Body of pancreas (tissue), 4 donors: ENCODE measurements at regions not wholly inside any gene's neighbourhood (a gene's known extent, or its start where the extent isn't known, plus 50 kb on each side); places are given as distances from the start of the nearest gene placed in this dataset.
A peak's percentile ranks its signal among the peaks of the same experiment; 100 is the strongest.
"Not testable (repeated sequence)": the region's sequence is repeated elsewhere in the genome, so short reads cannot be mapped to it uniquely, and the experiment has no call there.

ENCODE experiments used
- ATAC-seq: fragments of 150-250 bp; one replicate; pipeline ENCODE4 v1.9.1; 2016
- DNase-seq, 4 donors: peaks; one replicate each; pipeline ENCODE4 v3.0.0-alpha.2; 2019
- H3K27ac ChIP-seq, 4 donors: fragments of 200-600 bp; sonication (generic); 1 replicate in 3 of 4; 2 replicates in 1 of 4; pipeline versions ENCODE4 v1.5.1 to v1.6.1; 2016 to 2019; ENCODE audit warnings: mild to moderate bottlenecking in 1 of 4, mixed read lengths in 1 of 4, moderate library complexity in 1 of 4
- H3K27me3 ChIP-seq, 2 donors: fragments of 200-600 bp; sonication (generic); one replicate each; pipeline ENCODE4 v1.6.0; 2016; ENCODE audit warnings: mild to moderate bottlenecking in 1 of 2
- H3K36me3 ChIP-seq, 2 donors: fragments of 200-600 bp; sonication (generic); replicated peaks in 1 of 2; 2 replicates each; pipeline ENCODE4 v1.5.1; 2016; ENCODE audit warnings: low read depth in 2 of 2; ENCODE audit not compliant: insufficient read depth in 1 of 2
- H3K4me1 ChIP-seq: fragments of 200-600 bp; sonication (generic); one replicate; pipeline ENCODE4 v1.6.0; 2016
- H3K4me3 ChIP-seq, 2 donors: fragments of 200-600 bp; sonication (generic); 1 replicate in 1 of 2; 2 replicates in 1 of 2; pipeline ENCODE4 v1.5.1; 2016 to 2019
- H3K9me3 ChIP-seq, 3 donors: fragments of 200-600 bp; sonication (generic); 1 replicate in 2 of 3; 2 replicates in 1 of 3; pipeline ENCODE4 v1.5.1; 2016
- POLR2A ChIP-seq, 3 donors: fragments of 450-650 bp; IDR thresholded peaks; one replicate each; pipeline ENCODE4 v1.6.1; 2016; ENCODE audit warnings: antibody characterized with exemption in 3 of 3, mild to moderate bottlenecking in 2 of 3
- WGBS, 2 donors: methylation state at CpG; one replicate each; pipeline ENCODE4 v1.1.5; 2017; 5-methylcytosine and 5-hydroxymethylcytosine counted together
- intact Hi-C: fragments of 100-400 bp; cut with DNase I; formaldehyde crosslinking; loops from one replicate; pipeline ENCODE4 v1.15.1; 2023
- TF ChIP-seq, protein P1 (sequence below), 7 experiments: fragments of 450-650 bp in 4 of 7; fragments of 200-600 bp in 3 of 7; sonication (generic) in 3 of 7; IDR thresholded peaks; one replicate each; pipeline ENCODE4 v1.5.1; 2016 to 2019; ENCODE audit warnings: antibody characterized with exemption in 7 of 7

DNA sequence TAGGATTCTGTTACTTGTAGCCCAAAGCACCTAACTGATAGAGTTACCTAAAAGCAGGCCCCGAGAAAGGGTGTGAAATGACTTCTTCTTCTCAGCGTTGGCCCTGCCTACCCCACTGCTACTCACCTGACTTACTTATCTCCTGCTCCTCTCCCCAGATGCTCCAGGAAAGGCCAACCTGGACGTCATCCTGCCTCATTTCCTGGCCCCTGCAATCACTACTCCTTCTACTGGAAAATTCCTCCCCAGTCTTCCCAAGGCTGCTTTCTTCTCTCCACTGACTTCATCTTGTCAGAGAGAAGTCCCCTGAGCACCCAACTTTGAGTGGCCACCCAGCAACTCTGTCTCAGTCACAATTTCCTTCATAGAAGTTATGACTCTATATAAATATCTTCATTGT, 63.4 kb upstream of the KLF7 start:
- H3K27me3 ChIP-seq, result no peaks in the 10 kb centered on the region
- WGBS, 2 donors, result 50 to 57% methylated on average over 3 of the region's 3 CpGs
- no peak for TF ChIP-seq POLR2A (IDR thresholded peaks at IDR 0.05)
- TF ChIP-seq, protein P1, sequence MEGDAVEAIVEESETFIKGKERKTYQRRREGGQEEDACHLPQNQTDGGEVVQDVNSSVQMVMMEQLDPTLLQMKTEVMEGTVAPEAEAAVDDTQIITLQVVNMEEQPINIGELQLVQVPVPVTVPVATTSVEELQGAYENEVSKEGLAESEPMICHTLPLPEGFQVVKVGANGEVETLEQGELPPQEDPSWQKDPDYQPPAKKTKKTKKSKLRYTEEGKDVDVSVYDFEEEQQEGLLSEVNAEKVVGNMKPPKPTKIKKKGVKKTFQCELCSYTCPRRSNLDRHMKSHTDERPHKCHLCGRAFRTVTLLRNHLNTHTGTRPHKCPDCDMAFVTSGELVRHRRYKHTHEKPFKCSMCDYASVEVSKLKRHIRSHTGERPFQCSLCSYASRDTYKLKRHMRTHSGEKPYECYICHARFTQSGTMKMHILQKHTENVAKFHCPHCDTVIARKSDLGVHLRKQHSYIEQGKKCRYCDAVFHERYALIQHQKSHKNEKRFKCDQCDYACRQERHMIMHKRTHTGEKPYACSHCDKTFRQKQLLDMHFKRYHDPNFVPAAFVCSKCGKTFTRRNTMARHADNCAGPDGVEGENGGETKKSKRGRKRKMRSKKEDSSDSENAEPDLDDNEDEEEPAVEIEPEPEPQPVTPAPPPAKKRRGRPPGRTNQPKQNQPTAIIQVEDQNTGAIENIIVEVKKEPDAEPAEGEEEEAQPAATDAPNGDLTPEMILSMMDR (IDR thresholded peaks at IDR 0.05), result no peak
- no peak overlapping the region for H3K4me3 ChIP-seq
- ATAC-seq (no peak), DNase-seq (no peak)
- no peaks in the 10 kb centered on the region for H3K9me3 ChIP-seq
- no peak overlapping the region for H3K27ac ChIP-seq
- H3K4me1 ChIP-seq, result no peaks in the 10 kb centered on the region
- intact Hi-C loops, result no loop called here
- H3K36me3 ChIP-seq, result no peaks in the 10 kb centered on the region

DNA sequence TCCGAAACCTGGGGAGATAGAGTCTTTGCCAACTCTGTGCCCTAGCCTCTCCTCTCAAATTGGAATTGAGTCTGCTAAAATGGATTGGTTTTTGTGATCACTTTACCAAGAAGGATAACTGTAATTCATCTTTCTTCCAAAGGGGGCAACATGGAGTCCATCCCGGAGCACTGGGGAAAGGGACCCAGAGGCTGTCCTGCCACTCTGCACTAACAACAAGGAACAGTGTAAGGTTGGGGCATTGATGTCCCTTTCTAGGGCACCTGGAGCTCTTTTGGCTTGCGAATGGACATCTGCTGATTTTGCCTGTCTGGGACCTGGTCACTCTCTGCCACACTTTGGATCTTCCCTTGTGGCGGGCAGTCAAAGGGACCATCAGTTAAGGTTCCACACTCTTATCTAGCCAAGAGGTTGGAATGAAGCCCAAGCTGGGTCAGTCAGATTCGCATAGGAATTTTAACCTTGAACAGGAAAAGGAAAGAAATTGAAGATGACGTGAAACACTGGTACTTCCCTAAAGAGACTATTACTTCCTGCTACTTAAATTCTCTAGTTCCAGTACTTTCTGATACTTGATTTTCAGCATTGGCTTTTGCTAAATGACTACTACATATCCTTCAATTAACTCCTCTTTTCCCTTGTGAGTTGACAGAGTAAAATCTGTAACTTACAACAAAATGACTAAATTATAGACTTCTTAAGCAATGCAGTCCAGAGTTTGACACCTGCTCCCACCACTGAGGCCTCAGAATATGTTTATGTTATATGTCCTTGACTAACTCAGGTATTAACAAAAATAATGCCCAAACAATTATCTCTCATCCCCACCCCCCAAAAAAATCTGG, 64.7 kb upstream of the KLF7 start:
- peak in 2 of 4 donors; percentile 23 to 30 for DNase-seq
- no peak overlapping the region for H3K4me3 ChIP-seq
- no peak overlapping the region for H3K27ac ChIP-seq
- TF ChIP-seq POLR2A (IDR thresholded peaks at IDR 0.05), result no peak
- TF ChIP-seq, protein P1 (IDR thresholded peaks at IDR 0.05), result peak; percentile 15 to 40 (median 35)
- no peaks in the 10 kb centered on the region for H3K9me3 ChIP-seq
- H3K36me3 ChIP-seq, result no peaks in the 10 kb centered on the region
- H3K27me3 ChIP-seq, result no peaks in the 10 kb centered on the region
- WGBS, 2 donors, result 32 to 45% methylated on average over 6 of the region's 6 CpGs
- no peaks in the 10 kb centered on the region for H3K4me1 ChIP-seq
- intact Hi-C loops, result no loop called here
- ATAC-seq, result peak; percentile 63

DNA sequence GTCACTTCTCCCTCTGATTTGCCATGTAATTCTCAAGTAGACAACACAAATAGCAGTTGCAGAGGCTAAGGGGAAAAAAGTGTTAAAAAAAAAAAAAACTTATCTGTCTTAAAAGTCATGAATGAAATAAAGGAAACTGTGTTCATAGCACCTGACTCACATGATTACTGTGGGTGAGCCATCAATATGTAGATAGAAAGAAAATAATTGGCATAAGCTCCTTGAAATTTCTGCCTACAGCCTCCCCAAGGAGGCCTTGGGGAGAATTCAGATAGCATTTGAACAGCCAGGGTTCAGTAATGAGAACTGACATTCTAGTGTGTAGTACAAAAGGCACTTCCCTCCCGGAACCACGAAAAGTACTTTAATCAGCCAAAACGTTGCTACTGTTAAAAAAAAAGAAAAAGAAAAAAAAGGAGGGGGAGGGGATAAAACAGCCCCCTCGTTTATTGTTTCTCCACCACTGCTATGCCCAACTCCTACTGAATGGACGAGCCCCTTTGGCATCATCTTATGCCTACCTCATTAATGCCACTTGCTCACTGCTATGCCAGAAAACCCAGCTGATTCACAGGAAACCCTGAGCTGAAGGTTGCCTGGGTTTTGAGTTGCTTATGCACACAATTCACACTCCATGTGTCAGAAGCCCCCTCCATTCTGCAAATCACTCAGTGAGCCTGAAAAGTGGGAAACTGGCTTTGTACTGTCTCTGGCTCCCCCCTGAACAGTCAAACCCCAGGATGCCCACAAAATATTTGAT, 65.5 kb upstream of the KLF7 start:
- no peak overlapping the region for H3K27ac ChIP-seq
- TF ChIP-seq POLR2A (IDR thresholded peaks at IDR 0.05), result no peak
- TF ChIP-seq, protein P1 (IDR thresholded peaks at IDR 0.05), result no peak
- no peaks in the 10 kb centered on the region for H3K36me3 ChIP-seq
- DNase-seq (no peak), ATAC-seq (no peak)
- intact Hi-C loops, result no loop called here
- H3K27me3 ChIP-seq, result no peaks in the 10 kb centered on the region
- H3K9me3 ChIP-seq, result no peaks in the 10 kb centered on the region
- no peak overlapping the region for H3K4me3 ChIP-seq
- WGBS, 2 donors, result 49 to 53% methylated on average over 5 of the region's 5 CpGs
- no peaks in the 10 kb centered on the region for H3K4me1 ChIP-seq

DNA sequence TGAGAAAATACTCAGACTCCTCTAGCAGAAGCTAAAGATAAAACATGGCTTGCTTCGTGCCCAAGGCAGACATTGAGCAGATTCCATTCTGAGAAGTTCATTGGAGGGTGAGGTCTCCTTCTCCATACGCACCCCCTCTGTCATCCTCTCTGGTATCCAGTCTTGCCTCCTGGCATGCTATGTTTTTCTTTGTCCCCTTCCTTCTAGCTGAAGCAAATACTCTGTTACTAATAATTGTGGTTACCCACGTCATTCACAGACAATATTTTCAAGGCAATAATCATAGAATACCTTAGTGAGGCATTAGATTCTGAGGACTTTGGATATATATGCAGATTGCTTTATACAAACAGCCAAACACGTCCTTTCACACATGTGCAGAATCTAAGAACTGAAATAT, 66.2 kb upstream of the KLF7 start:
- no peak overlapping the region for H3K27ac ChIP-seq

DNA sequence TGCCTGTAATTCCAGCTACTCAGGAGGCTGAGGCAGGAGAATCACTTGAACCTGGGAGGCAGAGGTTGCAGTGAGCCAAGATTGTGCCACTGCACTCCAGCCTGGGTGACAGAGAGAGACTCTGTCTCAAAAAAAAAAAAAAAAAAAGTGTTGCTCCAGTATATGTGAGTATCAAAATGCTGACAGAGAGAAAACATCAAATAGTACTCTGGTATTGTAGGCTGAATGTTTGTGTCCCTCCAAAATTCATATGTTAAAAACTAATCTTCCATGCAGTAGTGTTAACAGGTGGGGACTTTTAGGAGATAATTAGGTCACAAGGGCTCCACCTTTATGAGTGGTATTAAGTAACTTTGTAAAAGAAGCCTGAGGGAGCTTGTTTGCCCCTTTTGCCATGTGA, 67.4 kb upstream of the KLF7 start:
- H3K9me3 ChIP-seq, H3K27me3 ChIP-seq, intact Hi-C loops, H3K4me1 ChIP-seq, ATAC-seq, DNase-seq, H3K4me3 ChIP-seq, H3K27ac ChIP-seq, H3K36me3 ChIP-seq: not testable (repeated sequence)

More for the DNA sequence above, 66.2 kb upstream of the KLF7 start:
- DNase-seq (no peak), ATAC-seq (no peak)
- Histone ChIP-seq H3K27me3 (no peaks in the 10 kb centered on the region), H3K9me3 (no peaks in the 10 kb centered on the region), H3K36me3 (no peaks in the 10 kb centered on the region), H3K4me1 (no peaks in the 10 kb centered on the region), H3K4me3 (no peak overlapping the region)
- intact Hi-C loops, result no loop called here
- TF ChIP-seq POLR2A (IDR thresholded peaks at IDR 0.05), result no peak
- TF ChIP-seq, protein P1 (IDR thresholded peaks at IDR 0.05), result no peak
- WGBS, 2 donors, result 54 to 66% methylated on average over 4 of the region's 4 CpGs
